ENCODE measurements at regions not wholly inside any gene's neighbourhood (a gene's known extent, or its start where the extent isn't known, plus 50 kb on each side); places are given as distances from the start of the nearest gene placed in this dataset.

DNA sequence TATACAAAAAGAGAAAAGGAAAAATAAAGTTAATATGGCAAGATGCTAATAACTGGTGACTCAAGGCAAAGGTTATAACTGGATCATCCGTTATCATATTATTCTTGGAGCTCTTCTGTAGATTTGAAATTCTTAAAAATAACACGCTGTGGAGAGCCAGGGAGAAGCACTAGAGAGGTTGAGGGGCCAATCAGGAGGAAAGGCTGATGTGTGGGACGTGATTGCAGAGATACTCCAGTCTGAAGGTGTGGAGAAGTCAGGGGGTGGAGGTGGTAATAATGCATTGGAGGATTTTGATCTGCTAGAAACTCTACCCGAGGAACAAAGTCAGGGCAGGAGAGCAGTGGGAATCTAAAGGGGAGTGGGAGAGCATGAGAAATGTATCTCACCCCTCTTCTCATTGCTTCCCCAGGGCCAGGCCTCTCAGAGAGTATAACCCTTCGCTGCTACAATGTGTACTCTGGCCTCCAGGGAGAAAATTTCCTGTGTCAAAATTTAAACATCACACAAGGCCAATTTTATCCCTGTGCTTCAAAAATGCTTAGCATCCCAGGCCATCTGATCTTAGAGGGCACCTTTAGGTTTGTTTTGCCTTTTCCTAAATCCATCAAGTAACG lies 211.5 kb upstream of the SEMA6D start:
- WGBS, 2 donors = 10 to 14% methylated on average over 6 of the region's 6 CpGs
- no peaks in the 10 kb centered on the region for H3K36me3 ChIP-seq (ENCODE audit: control insufficient read depth in 1 of 2, insufficient read depth in 2 of 2, low read length in 1 of 2)
- H3K27me3 ChIP-seq (ENCODE audit: control insufficient read depth in 1 of 2, insufficient read depth in 2 of 2, low read length in 1 of 2) = no peaks in the 10 kb centered on the region
- intact Hi-C loops (cut with DNase I) = no loop called here
- no peak overlapping the region for H3K4me3 ChIP-seq (ENCODE audit: low read length in 2 of 2)
- H3K27ac ChIP-seq (ENCODE audit: low read depth in 1 of 2, low read length in 2 of 2) = peak overlapping the region; percentile 12 to 45
- no peak for DNase-seq
- peaks cover 4 to 7% of the 10 kb centered on the region in 2 donors for H3K4me1 ChIP-seq (ENCODE audit: control insufficient read depth in 1 of 2, insufficient read depth in 2 of 2, low read length in 2 of 2)
- ATAC-seq (ENCODE audit: low FRiP score) = peak; percentile 24
- no peaks in the 10 kb centered on the region for H3K9me3 ChIP-seq (ENCODE audit: control insufficient read depth, low read length)

GRCh38 chr15:47506329-47507100 lies 210.8 kb upstream of the SEMA6D start:
- intact Hi-C loops (cut with DNase I) = no loop called here
- no peak overlapping the region for H3K4me3 ChIP-seq (ENCODE audit: low read length in 2 of 2)
- no peak for DNase-seq
- no peaks in the 10 kb centered on the region for H3K27me3 ChIP-seq (ENCODE audit: control insufficient read depth in 1 of 2, insufficient read depth in 2 of 2, low read length in 1 of 2)
- no peaks in the 10 kb centered on the region for H3K36me3 ChIP-seq (ENCODE audit: control insufficient read depth in 1 of 2, insufficient read depth in 2 of 2, low read length in 1 of 2)
- H3K4me1 ChIP-seq (ENCODE audit: control insufficient read depth in 1 of 2, insufficient read depth in 2 of 2, low read length in 2 of 2) = peaks cover 4 to 7% of the 10 kb centered on the region in 2 donors
- ATAC-seq (ENCODE audit: low FRiP score) = no peak
- peak overlapping the region in 1 of 2 donors; percentile 45 for H3K27ac ChIP-seq (ENCODE audit: low read depth in 1 of 2, low read length in 2 of 2)
- WGBS, 2 donors = 22 to 25% methylated on average over 8 of the region's 8 CpGs
- H3K9me3 ChIP-seq (ENCODE audit: control insufficient read depth, low read length) = no peaks in the 10 kb centered on the region

GRCh38 chr15:47507221-47507985 lies 209.9 kb upstream of the SEMA6D start:
- 43 to 50% methylated on average over 6 of the region's 6 CpGs for WGBS, 2 donors
- DNase-seq = no peak
- H3K4me3 ChIP-seq (ENCODE audit: low read length in 2 of 2) = no peak overlapping the region

DNA sequence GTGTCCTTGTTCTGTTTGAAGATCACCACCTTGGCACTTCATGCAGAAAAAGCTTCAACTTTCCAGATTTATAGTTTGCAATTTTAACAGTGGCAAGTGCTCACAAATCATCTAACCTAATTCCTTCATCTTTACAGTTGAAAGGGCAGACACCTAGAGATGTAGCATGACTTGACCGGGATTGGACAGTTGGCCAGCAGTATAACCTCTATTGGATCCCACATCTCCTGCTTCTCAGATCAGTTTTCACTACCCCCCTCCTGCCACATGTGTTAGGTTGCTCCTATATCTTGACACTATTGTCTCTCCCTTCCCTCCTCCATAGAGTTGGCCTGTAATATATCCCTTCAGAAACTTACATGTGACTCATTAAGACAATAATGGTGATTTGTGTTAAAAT lies 206.0 kb upstream of the SEMA6D start:
- ATAC-seq (ENCODE audit: low FRiP score) = no peak
- WGBS, 2 donors = 95 to 96% methylated on average over 1 of the region's 1 CpG
- H3K9me3 ChIP-seq (ENCODE audit: control insufficient read depth, low read length) = peaks cover 1% of the 10 kb centered on the region
- H3K4me1 ChIP-seq (ENCODE audit: control insufficient read depth in 1 of 2, insufficient read depth in 2 of 2, low read length in 2 of 2) = peaks cover 0 to 3% of the 10 kb centered on the region in 2 donors
- DNase-seq = no peak
- H3K27ac ChIP-seq (ENCODE audit: low read depth in 1 of 2, low read length in 2 of 2) = no peak overlapping the region
- H3K27me3 ChIP-seq (ENCODE audit: control insufficient read depth in 1 of 2, insufficient read depth in 2 of 2, low read length in 1 of 2) = no peaks in the 10 kb centered on the region
- intact Hi-C loops (cut with DNase I) = no loop called here
- no peak overlapping the region for H3K4me3 ChIP-seq (ENCODE audit: low read length in 2 of 2)
- H3K36me3 ChIP-seq (ENCODE audit: control insufficient read depth in 1 of 2, insufficient read depth in 2 of 2, low read length in 1 of 2) = no peaks in the 10 kb centered on the region

More at GRCh38 chr15:47507221-47507985, 209.9 kb upstream of the SEMA6D start:
- no peak overlapping the region for H3K27ac ChIP-seq (ENCODE audit: low read depth in 1 of 2, low read length in 2 of 2)
- no peaks in the 10 kb centered on the region for H3K27me3 ChIP-seq (ENCODE audit: control insufficient read depth in 1 of 2, insufficient read depth in 2 of 2, low read length in 1 of 2)
- intact Hi-C loops (cut with DNase I) = no loop called here
- H3K36me3 ChIP-seq (ENCODE audit: control insufficient read depth in 1 of 2, insufficient read depth in 2 of 2, low read length in 1 of 2) = no peaks in the 10 kb centered on the region
- ATAC-seq (ENCODE audit: low FRiP score) = no peak
- peaks cover 4 to 7% of the 10 kb centered on the region in 2 donors for H3K4me1 ChIP-seq (ENCODE audit: control insufficient read depth in 1 of 2, insufficient read depth in 2 of 2, low read length in 2 of 2)
- no peaks in the 10 kb centered on the region for H3K9me3 ChIP-seq (ENCODE audit: control insufficient read depth, low read length)

DNA sequence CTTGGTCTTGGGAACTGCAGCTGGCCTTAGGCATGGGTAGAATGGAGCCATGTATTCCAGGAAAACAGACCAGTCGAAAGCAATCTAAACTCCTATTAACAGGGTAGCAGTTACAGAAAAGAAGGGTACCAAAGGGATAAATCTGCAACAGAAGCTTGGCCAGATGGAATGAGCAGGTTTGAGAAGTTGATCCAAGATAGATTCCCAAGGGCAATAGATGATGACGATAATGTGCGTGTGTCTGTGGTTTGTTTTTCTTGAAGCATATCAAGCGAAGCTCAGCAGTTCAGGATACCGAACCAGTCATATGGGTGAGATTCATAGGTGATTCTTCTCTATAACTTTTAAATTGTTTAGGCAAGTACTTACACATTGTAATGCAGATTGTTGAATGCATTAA lies 203.8 kb upstream of the SEMA6D start:
- no peak overlapping the region for H3K27ac ChIP-seq (ENCODE audit: low read depth in 1 of 2, low read length in 2 of 2)
- peaks cover 0 to 3% of the 10 kb centered on the region in 2 donors for H3K4me1 ChIP-seq (ENCODE audit: control insufficient read depth in 1 of 2, insufficient read depth in 2 of 2, low read length in 2 of 2)
- intact Hi-C loops (cut with DNase I) = no loop called here
- peaks cover 1% of the 10 kb centered on the region for H3K9me3 ChIP-seq (ENCODE audit: control insufficient read depth, low read length)
- H3K27me3 ChIP-seq (ENCODE audit: control insufficient read depth in 1 of 2, insufficient read depth in 2 of 2, low read length in 1 of 2) = no peaks in the 10 kb centered on the region
- H3K4me3 ChIP-seq (ENCODE audit: low read length in 2 of 2) = no peak overlapping the region
- DNase-seq (no peak), ATAC-seq (ENCODE audit: low FRiP score) (no peak)
- H3K36me3 ChIP-seq (ENCODE audit: control insufficient read depth in 1 of 2, insufficient read depth in 2 of 2, low read length in 1 of 2) = no peaks in the 10 kb centered on the region
- 95 to 96% methylated on average over 5 of the region's 5 CpGs for WGBS, 2 donors

- WGBS, 2 donors = 61 to 65% methylated on average over 2 of the region's 2 CpGs
- ATAC-seq (ENCODE audit: low FRiP score) = no peak
These were observed 203.1 kb upstream of the SEMA6D start for GRCh38 chr15:47514200-47514652.

DNA sequence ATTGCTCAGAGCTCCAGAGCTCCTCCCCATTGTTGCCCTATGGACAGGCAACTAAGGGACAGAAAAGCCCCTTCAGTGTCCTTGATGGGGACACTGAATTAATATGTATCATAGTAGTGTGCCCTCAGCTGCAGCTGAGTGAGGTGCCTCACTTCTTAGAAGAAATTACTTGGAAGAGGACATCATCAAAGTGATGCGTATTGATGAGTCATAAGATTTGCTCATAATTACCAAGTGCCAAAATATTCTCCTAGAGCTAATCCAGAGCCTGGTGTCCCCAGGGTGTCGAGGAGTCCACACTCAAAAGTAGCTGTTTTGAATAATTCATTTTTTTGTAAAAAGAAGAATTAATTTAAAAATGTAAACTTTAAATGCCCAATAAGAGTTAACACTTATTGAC lies 200.7 kb upstream of the SEMA6D start:
- no peak overlapping the region for H3K4me3 ChIP-seq (ENCODE audit: low read length in 2 of 2)
- no peak overlapping the region for H3K27ac ChIP-seq (ENCODE audit: low read depth in 1 of 2, low read length in 2 of 2)
- H3K4me1 ChIP-seq (ENCODE audit: control insufficient read depth in 1 of 2, insufficient read depth in 2 of 2, low read length in 2 of 2) = peaks cover 0 to 2% of the 10 kb centered on the region in 2 donors
- no peak for ATAC-seq (ENCODE audit: low FRiP score)
- no peak for DNase-seq
- H3K36me3 ChIP-seq (ENCODE audit: control insufficient read depth in 1 of 2, insufficient read depth in 2 of 2, low read length in 1 of 2) = no peaks in the 10 kb centered on the region
- H3K9me3 ChIP-seq (ENCODE audit: control insufficient read depth, low read length) = peaks cover 1% of the 10 kb centered on the region
- 85 to 92% methylated on average over 2 of the region's 2 CpGs for WGBS, 2 donors
- no peaks in the 10 kb centered on the region for H3K27me3 ChIP-seq (ENCODE audit: control insufficient read depth in 1 of 2, insufficient read depth in 2 of 2, low read length in 1 of 2)
- intact Hi-C loops (cut with DNase I) = no loop called here

More at GRCh38 chr15:47514200-47514652, 203.1 kb upstream of the SEMA6D start:
- intact Hi-C loops (cut with DNase I) = no loop called here
- Histone ChIP-seq H3K36me3 (ENCODE audit: control insufficient read depth in 1 of 2, insufficient read depth in 2 of 2, low read length in 1 of 2) (no peaks in the 10 kb centered on the region), H3K4me3 (ENCODE audit: low read length in 2 of 2) (no peak overlapping the region), H3K27me3 (ENCODE audit: control insufficient read depth in 1 of 2, insufficient read depth in 2 of 2, low read length in 1 of 2) (no peaks in the 10 kb centered on the region), H3K4me1 (ENCODE audit: control insufficient read depth in 1 of 2, insufficient read depth in 2 of 2, low read length in 2 of 2) (peaks cover 0 to 2% of the 10 kb centered on the region in 2 donors), H3K9me3 (ENCODE audit: control insufficient read depth, low read length) (peaks cover 1% of the 10 kb centered on the region), H3K27ac (ENCODE audit: low read depth in 1 of 2, low read length in 2 of 2) (no peak overlapping the region)
- DNase-seq = no peak

GRCh38 chr15:47516972-47517371 lies 200.3 kb upstream of the SEMA6D start:
- H3K4me3 ChIP-seq (ENCODE audit: low read length in 2 of 2) = no peak overlapping the region
- H3K4me1 ChIP-seq (ENCODE audit: control insufficient read depth in 1 of 2, insufficient read depth in 2 of 2, low read length in 2 of 2) = peaks cover 0 to 2% of the 10 kb centered on the region in 2 donors
- DNase-seq (no peak), ATAC-seq (ENCODE audit: low FRiP score) (no peak)
- H3K27me3 ChIP-seq (ENCODE audit: control insufficient read depth in 1 of 2, insufficient read depth in 2 of 2, low read length in 1 of 2) = no peaks in the 10 kb centered on the region
- peaks cover 1% of the 10 kb centered on the region for H3K9me3 ChIP-seq (ENCODE audit: control insufficient read depth, low read length)
- H3K36me3 ChIP-seq (ENCODE audit: control insufficient read depth in 1 of 2, insufficient read depth in 2 of 2, low read length in 1 of 2) = no peaks in the 10 kb centered on the region
- WGBS, 2 donors = 73 to 77% methylated on average over 1 of the region's 1 CpG
- H3K27ac ChIP-seq (ENCODE audit: low read depth in 1 of 2, low read length in 2 of 2) = no peak overlapping the region
- intact Hi-C loops (cut with DNase I) = no loop called here

Data from aorta (tissue), 5 donors.